ENCODE measurements at regions not wholly inside any gene's neighbourhood (a gene's known extent, or its start where the extent isn't known, plus 50 kb on each side); places are given as distances from the start of the nearest gene placed in this dataset.

DNA sequence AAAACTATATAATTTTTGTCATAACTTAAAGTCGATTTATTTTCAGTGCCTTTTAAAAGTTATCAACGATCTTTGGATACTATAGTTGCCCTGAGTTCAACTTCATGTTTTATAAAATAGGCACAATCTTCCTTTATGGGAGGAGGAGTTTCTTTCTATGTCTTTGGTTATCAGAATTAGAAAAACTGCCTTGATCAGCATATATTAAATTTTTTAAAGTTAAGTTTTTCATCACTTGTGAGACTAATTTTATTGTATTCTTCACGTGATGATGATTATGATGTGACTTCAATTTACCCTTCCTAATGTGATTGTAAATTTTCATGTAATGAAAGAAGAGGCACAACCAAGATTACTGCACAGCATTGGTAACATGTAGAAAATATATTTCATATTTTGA lies 58.2 kb upstream of the TMPRSS15 start:
- TF ChIP-seq, protein P1, sequence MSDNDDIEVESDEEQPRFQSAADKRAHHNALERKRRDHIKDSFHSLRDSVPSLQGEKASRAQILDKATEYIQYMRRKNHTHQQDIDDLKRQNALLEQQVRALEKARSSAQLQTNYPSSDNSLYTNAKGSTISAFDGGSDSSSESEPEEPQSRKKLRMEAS (IDR thresholded peaks at IDR 0.05), result no peak
- TF ChIP-seq, protein P2, sequence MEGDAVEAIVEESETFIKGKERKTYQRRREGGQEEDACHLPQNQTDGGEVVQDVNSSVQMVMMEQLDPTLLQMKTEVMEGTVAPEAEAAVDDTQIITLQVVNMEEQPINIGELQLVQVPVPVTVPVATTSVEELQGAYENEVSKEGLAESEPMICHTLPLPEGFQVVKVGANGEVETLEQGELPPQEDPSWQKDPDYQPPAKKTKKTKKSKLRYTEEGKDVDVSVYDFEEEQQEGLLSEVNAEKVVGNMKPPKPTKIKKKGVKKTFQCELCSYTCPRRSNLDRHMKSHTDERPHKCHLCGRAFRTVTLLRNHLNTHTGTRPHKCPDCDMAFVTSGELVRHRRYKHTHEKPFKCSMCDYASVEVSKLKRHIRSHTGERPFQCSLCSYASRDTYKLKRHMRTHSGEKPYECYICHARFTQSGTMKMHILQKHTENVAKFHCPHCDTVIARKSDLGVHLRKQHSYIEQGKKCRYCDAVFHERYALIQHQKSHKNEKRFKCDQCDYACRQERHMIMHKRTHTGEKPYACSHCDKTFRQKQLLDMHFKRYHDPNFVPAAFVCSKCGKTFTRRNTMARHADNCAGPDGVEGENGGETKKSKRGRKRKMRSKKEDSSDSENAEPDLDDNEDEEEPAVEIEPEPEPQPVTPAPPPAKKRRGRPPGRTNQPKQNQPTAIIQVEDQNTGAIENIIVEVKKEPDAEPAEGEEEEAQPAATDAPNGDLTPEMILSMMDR (IDR thresholded peaks at IDR 0.05 in 2 of 3, conservative IDR thresholded peaks at IDR 0.05 in 1 of 3; ENCODE audit: borderline replicate concordance in 1 of 3, insufficient read depth in 1 of 3, low read depth in 2 of 3, low read length in 2 of 3), result no peak
- TF ChIP-seq POLR2A (IDR thresholded peaks at IDR 0.05; ENCODE audit: borderline replicate concordance, extremely low read depth, insufficient read depth, insufficient read length) (no peak), EZH2 (IDR thresholded peaks at IDR 0.05) (no peak), SP1 (IDR thresholded peaks at IDR 0.05; ENCODE audit: low read depth) (no peak), POLR2AphosphoS5 (IDR thresholded peaks at IDR 0.05; ENCODE audit: low read depth, low read length) (no peak), JUND (IDR thresholded peaks at IDR 0.05) (no peak), YY1 (IDR thresholded peaks at IDR 0.05; ENCODE audit: extremely low read depth, insufficient replicate concordance, low read depth, low read length) (no peak), EGR1 (IDR thresholded peaks at IDR 0.05; ENCODE audit: low read depth) (no peak), ZNF274 (IDR thresholded peaks at IDR 0.05; ENCODE audit: low read depth, low read length) (no peak), ZFX (IDR thresholded peaks at IDR 0.05) (no peak), EZH2phosphoT487 (IDR thresholded peaks at IDR 0.05; ENCODE audit: borderline replicate concordance) (no peak), CBX3 (IDR thresholded peaks at IDR 0.05; ENCODE audit: low read depth) (no peak)
- TF ChIP-seq, protein P3, sequence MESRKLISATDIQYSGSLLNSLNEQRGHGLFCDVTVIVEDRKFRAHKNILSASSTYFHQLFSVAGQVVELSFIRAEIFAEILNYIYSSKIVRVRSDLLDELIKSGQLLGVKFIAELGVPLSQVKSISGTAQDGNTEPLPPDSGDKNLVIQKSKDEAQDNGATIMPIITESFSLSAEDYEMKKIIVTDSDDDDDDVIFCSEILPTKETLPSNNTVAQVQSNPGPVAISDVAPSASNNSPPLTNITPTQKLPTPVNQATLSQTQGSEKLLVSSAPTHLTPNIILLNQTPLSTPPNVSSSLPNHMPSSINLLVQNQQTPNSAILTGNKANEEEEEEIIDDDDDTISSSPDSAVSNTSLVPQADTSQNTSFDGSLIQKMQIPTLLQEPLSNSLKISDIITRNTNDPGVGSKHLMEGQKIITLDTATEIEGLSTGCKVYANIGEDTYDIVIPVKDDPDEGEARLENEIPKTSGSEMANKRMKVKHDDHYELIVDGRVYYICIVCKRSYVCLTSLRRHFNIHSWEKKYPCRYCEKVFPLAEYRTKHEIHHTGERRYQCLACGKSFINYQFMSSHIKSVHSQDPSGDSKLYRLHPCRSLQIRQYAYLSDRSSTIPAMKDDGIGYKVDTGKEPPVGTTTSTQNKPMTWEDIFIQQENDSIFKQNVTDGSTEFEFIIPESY (IDR thresholded peaks at IDR 0.05; ENCODE audit: extremely low read depth, insufficient replicate concordance, low read length), result no peak

Measured in HCT116 (cell line).